Chondrocyte (in vitro differentiated cells): ENCODE measurements at regions not wholly inside any gene's neighbourhood (a gene's known extent, or its start where the extent isn't known, plus 50 kb on each side); places are given as distances from the start of the nearest gene placed in this dataset.

Experiments used
- DNase-seq: peaks from one replicate; pipeline ENCODE4 v3.0.0; 2021; ENCODE audit warnings: mixed read lengths, low spot score
- H3K27ac Mint-ChIP-seq: one replicate; pipeline ENCODE4 v1.8.0; 2021; ENCODE audit warnings: mild to moderate bottlenecking, moderate library complexity, mixed read lengths; ENCODE audit not compliant: unreplicated experiment
- H3K27me3 Mint-ChIP-seq: 2 replicates; pipeline ENCODE4 v1.8.0; 2021; ENCODE audit warnings: low read depth, mixed read lengths
- H3K36me3 Mint-ChIP-seq: 2 replicates; pipeline ENCODE4 v1.8.0; 2021; ENCODE audit warnings: low read depth, mixed read lengths
- H3K4me1 Mint-ChIP-seq: 2 replicates; pipeline ENCODE4 v1.8.0; 2021; ENCODE audit warnings: low read depth, mild to moderate bottlenecking, mixed read lengths
- H3K4me3 Mint-ChIP-seq: one replicate; pipeline ENCODE4 v1.8.0; 2021; ENCODE audit warnings: mild to moderate bottlenecking, moderate library complexity, mixed read lengths; ENCODE audit not compliant: unreplicated experiment
- H3K9me3 Mint-ChIP-seq: 2 replicates; pipeline ENCODE4 v1.8.0; 2021; ENCODE audit warnings: low read depth, mixed read lengths
- CTCF ChIP-seq: fragments of 200-600 bp; sonication (generic); IDR thresholded peaks from 2 replicates; pipeline ENCODE4 v1.5.0; 2021; ENCODE audit warnings: antibody characterized with exemption, mild to moderate bottlenecking, moderate library complexity

GRCh38 chr5:144915452-144915851 lies 744.8 kb downstream of the KCTD16 start:
- Mint-ChIP-seq H3K36me3 (no peaks in the 10 kb centered on the region), H3K4me3 (no peak overlapping the region), H3K9me3 (peaks cover 2% of the 10 kb centered on the region), H3K4me1 (no peaks in the 10 kb centered on the region), H3K27ac (no peak overlapping the region), H3K27me3 (peaks cover 3% of the 10 kb centered on the region)
- DNase-seq: no peak
- TF ChIP-seq CTCF: no peak

- Mint-ChIP-seq H3K4me1 (no peaks in the 10 kb centered on the region), H3K36me3 (no peaks in the 10 kb centered on the region), H3K4me3 (no peak overlapping the region), H3K9me3 (peaks cover 3% of the 10 kb centered on the region), H3K27ac (no peak overlapping the region), H3K27me3 (peaks cover 1% of the 10 kb centered on the region)
- DNase-seq: no peak
- TF ChIP-seq CTCF: no peak
Measured at GRCh38 chr5:144913661-144914060, 743.0 kb downstream of the KCTD16 start.

GRCh38 chr5:144896473-144896872 lies 725.8 kb downstream of the KCTD16 start:
- no peak for TF ChIP-seq CTCF
- H3K9me3 Mint-ChIP-seq: peaks cover 11% of the 10 kb centered on the region
- no peak overlapping the region for H3K27ac Mint-ChIP-seq
- no peak overlapping the region for H3K4me3 Mint-ChIP-seq
- H3K4me1 Mint-ChIP-seq: no peaks in the 10 kb centered on the region
- DNase-seq: no peak
- H3K36me3 Mint-ChIP-seq: no peaks in the 10 kb centered on the region
- no peaks in the 10 kb centered on the region for H3K27me3 Mint-ChIP-seq

- H3K4me3 Mint-ChIP-seq: no peak overlapping the region
- no peaks in the 10 kb centered on the region for H3K27me3 Mint-ChIP-seq
- no peaks in the 10 kb centered on the region for H3K4me1 Mint-ChIP-seq
- no peak for DNase-seq
- H3K27ac Mint-ChIP-seq: no peak overlapping the region
- no peak for TF ChIP-seq CTCF
- peaks cover 6% of the 10 kb centered on the region for H3K9me3 Mint-ChIP-seq
- no peaks in the 10 kb centered on the region for H3K36me3 Mint-ChIP-seq
Measured at GRCh38 chr5:144886668-144887067, 716.0 kb downstream of the KCTD16 start.

- no peak for DNase-seq
- no peaks in the 10 kb centered on the region for H3K4me1 Mint-ChIP-seq
- no peak for TF ChIP-seq CTCF
- no peak overlapping the region for H3K27ac Mint-ChIP-seq
- no peaks in the 10 kb centered on the region for H3K27me3 Mint-ChIP-seq
- no peaks in the 10 kb centered on the region for H3K36me3 Mint-ChIP-seq
- no peaks in the 10 kb centered on the region for H3K9me3 Mint-ChIP-seq
- no peak overlapping the region for H3K4me3 Mint-ChIP-seq
Measured at GRCh38 chr5:144882739-144883283, 712.1 kb downstream of the KCTD16 start.
